ENCODE measurements at regions not wholly inside any gene's neighbourhood (a gene's known extent, or its start where the extent isn't known, plus 50 kb on each side); places are given as distances from the start of the nearest gene placed in this dataset.
"Not testable (repeated sequence)": the region's sequence is repeated elsewhere in the genome, so short reads cannot be mapped to it uniquely, and the experiment has no call there.

DNA sequence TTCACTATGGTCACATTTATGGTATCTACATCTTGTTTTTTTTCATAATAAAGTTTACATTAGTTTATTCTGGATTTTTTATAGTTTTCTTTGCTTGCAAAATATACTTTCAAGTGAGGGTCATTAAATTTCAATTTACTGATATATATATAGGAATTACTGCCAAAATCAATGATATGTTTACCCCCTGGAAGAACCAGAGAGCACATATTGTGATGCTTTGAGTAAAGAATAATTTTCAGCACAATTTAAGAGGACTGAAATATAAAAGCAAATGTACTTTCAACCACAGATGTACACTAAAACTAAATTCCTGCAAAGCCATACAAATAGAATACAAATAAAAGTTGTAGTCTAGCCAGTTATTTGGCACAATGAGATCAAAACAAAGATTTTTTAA lies 242.2 kb upstream of the PCDH18 start:
- ATAC-seq (replicated peaks): no peak
- Mint-ChIP-seq H3K4me1 (no peaks in the 10 kb centered on the region), H3K9me3 (peaks cover 8% of the 10 kb centered on the region), H3K4me3 (no peak overlapping the region), H3K27me3 (no peaks in the 10 kb centered on the region), H3K36me3 (ENCODE audit: low read depth) (no peaks in the 10 kb centered on the region), H3K27ac (no peak overlapping the region)

DNA sequence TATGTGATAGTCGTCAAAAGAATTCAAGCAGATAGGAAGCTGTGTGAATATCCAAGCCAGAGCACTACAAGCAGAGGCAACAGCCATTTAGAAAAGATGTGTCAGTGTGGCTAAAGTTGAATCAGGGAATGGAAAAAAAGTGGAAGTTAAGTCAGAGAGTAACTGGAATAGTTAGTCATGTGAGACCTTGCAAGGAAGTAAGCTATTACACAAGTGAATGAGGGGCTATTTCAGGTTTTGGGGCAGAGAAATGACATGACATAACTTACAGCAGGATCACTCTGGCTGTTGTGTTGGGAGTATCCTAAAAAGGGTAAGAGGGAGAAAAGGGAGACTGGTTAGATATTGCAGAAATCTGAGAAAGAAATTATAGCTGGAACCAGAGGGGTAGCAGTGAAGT lies 236.6 kb upstream of the PCDH18 start:
- H3K4me3 Mint-ChIP-seq: no peak overlapping the region
- no peak overlapping the region for H3K27ac Mint-ChIP-seq
- ATAC-seq (replicated peaks): no peak
- no peaks in the 10 kb centered on the region for H3K4me1 Mint-ChIP-seq
- H3K9me3 Mint-ChIP-seq: peaks cover 10% of the 10 kb centered on the region
- H3K36me3 Mint-ChIP-seq (ENCODE audit: low read depth): no peaks in the 10 kb centered on the region
- no peaks in the 10 kb centered on the region for H3K27me3 Mint-ChIP-seq

DNA sequence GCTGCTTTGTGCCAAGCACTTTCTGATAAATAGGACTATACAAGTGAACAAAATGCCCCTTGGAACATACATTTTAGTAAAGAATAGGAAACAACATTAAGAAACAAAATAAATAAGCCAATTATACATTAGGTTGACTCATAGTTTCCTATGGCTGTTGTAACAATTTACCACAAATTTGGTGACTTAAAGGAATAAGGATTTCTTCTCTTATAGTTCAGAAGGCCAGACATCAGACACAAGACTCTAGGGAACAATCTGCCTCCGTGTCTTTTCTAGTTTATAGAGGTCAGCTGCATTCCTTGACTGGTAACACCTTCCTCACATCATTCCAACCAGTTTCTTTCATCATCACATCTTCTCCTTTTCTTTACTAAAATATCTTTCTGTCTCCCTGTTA lies 235.9 kb upstream of the PCDH18 start:
- Mint-ChIP-seq H3K4me1 (no peaks in the 10 kb centered on the region), H3K9me3 (peaks cover 10% of the 10 kb centered on the region), H3K4me3 (no peak overlapping the region), H3K36me3 (ENCODE audit: low read depth) (no peaks in the 10 kb centered on the region), H3K27me3 (no peaks in the 10 kb centered on the region), H3K27ac (no peak overlapping the region)
- no peak for ATAC-seq (replicated peaks)

DNA sequence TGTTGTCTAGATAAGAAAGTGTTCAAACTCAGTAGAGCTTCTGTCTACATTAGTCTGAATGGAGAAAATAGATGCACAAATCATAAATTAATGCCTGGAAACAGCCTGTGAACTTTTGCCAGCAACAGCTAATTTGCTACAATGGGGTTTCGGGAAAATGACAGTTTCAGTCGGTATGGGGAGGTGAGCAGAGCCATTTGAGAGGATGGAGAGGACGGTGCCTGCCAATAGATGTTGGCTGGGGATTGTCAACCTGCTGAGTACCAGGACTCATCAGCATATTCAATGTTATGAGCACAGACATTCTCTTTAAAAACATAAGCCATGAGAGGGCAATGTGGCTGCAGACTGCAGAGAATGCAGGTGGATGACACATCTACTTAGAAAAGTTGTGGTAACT lies 230.3 kb upstream of the PCDH18 start:
- H3K27me3 Mint-ChIP-seq: no peaks in the 10 kb centered on the region
- H3K36me3 Mint-ChIP-seq (ENCODE audit: low read depth): no peaks in the 10 kb centered on the region
- no peaks in the 10 kb centered on the region for H3K4me1 Mint-ChIP-seq
- no peak overlapping the region for H3K4me3 Mint-ChIP-seq
- peaks cover 4% of the 10 kb centered on the region for H3K9me3 Mint-ChIP-seq
- no peak for ATAC-seq (replicated peaks)
- H3K27ac Mint-ChIP-seq: no peak overlapping the region

DNA sequence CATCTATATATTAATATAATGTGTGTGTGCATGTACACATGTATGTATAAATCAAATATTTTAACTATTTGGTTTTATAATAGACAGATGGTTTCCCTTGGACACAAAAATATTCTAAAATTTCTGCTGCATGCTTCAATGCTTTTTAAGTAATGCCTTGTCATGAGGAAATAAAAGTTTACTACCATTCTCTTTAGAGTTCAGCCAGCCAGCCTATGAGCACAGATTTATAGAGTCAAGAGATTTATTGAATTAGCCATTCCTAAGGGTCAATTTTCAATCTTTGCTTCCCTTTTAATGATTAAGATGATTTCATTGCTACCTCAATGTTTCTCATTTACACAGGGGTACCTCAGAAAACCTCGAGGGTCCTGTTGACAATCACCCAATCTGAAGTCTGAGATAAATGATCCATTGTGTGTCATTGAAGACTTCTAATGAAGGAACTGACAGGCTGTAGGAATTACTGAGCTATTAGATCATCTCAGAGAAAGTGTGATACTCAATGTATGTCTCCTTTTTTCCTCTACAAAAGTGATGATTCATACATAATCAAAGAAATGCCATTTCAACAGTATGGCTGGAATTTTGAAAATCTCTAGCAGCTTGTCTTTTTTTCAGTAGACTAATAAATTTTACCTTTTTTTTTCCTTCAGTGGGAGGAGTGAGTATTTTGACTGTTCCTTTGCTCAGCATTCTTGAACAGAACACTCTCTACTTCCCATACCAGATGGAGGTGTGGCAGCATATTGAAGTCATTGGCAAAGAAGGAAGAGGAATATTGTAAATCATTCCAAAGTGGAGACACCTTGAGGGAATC lies 222.6 kb upstream of the PCDH18 start:
- H3K9me3 Mint-ChIP-seq: peaks cover 22% of the 10 kb centered on the region
- no peak overlapping the region for H3K4me3 Mint-ChIP-seq
- no peaks in the 10 kb centered on the region for H3K4me1 Mint-ChIP-seq
- no peak overlapping the region for H3K27ac Mint-ChIP-seq
- H3K36me3 Mint-ChIP-seq (ENCODE audit: low read depth): no peaks in the 10 kb centered on the region
- no peaks in the 10 kb centered on the region for H3K27me3 Mint-ChIP-seq
- ATAC-seq (replicated peaks): no peak

DNA sequence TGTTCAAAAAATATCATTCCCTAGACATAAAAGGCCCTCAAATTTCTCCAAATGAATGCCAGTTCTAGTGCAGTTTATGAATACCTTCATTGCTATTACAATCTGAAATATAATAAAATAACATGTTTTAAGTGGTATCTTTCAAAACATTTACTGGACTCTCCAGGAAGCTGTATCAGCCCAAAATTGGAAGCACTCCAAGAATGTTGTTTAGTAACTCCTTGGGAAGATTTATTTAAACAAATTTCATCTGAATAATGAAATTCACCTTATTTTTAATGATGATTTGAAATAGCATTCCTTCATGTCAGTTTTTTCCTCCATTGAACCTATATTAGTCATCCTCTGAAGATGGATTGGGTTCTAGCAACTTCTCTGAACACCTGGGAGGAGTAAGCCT lies 217.2 kb upstream of the PCDH18 start:
- no peaks in the 10 kb centered on the region for H3K36me3 Mint-ChIP-seq (ENCODE audit: low read depth)
- no peak for ATAC-seq (replicated peaks)
- H3K27me3 Mint-ChIP-seq: no peaks in the 10 kb centered on the region
- H3K9me3 Mint-ChIP-seq: peaks cover 19% of the 10 kb centered on the region
- no peak overlapping the region for H3K27ac Mint-ChIP-seq
- H3K4me1 Mint-ChIP-seq: no peaks in the 10 kb centered on the region
- no peak overlapping the region for H3K4me3 Mint-ChIP-seq

DNA sequence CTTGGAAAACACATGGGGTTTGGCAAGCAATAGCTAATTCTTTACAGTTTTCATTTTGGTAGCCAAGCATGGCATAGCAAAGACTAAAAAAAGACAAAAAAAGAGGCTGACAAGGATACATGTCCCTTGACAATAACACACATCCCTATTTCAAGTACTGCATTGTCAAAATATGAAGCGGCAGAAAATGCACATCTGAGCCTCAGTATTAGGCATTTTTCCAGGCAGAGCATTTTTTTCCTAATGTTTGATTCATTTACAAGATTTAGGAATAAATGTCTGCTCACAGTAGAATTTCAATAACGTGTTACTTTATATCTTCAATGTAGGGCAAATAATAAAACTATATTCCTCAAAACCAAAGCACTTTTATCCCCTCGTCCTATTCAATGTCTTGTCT lies 216.3 kb upstream of the PCDH18 start:
- Mint-ChIP-seq H3K4me1 (no peaks in the 10 kb centered on the region), H3K27me3 (no peaks in the 10 kb centered on the region), H3K27ac (no peak overlapping the region), H3K4me3 (no peak overlapping the region), H3K9me3 (peaks cover 19% of the 10 kb centered on the region), H3K36me3 (ENCODE audit: low read depth) (no peaks in the 10 kb centered on the region)
- no peak for ATAC-seq (replicated peaks)

DNA sequence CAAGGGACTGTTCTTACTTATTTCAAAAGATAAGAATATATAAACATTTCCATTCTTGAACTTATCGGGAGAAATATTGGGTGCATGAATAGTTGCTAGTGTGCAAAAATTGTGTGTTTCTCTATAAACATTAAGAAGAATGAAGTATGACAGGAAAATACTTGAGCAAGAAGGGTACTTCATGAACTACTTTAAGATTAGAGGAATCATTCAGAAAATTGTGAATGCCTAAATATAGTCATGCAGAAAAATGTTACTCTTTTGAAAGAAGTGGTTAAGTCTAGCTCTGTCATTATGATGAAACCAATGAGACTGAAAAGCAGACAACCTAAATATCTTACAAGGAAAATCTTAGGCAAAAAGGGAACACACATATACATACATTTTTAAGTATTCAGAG lies 207.8 kb upstream of the PCDH18 start:
- no peak for ATAC-seq (replicated peaks)
- Mint-ChIP-seq H3K9me3 (no peaks in the 10 kb centered on the region), H3K27me3 (no peaks in the 10 kb centered on the region), H3K27ac (no peak overlapping the region), H3K36me3 (ENCODE audit: low read depth) (no peaks in the 10 kb centered on the region), H3K4me3 (no peak overlapping the region), H3K4me1 (no peaks in the 10 kb centered on the region)

DNA sequence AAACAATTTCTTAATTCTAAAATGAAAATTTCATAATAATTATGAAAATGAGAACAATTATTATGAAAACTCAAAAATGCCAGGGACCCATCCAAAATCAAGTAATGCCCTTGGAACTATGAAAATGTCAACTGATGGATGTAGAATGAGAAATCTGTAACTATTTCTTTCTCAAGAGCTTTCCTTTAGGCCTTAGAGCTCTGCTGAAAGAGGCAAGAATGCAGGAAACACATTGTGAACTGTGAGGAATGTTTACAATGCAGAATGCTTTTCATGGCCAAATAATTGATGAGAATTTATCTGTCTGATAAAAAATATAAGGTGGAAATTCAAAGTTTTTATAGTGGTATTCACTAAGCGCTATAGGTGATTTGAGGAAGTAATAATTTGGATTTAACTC lies 207.1 kb upstream of the PCDH18 start:
- H3K36me3 Mint-ChIP-seq (ENCODE audit: low read depth): no peaks in the 10 kb centered on the region
- H3K9me3 Mint-ChIP-seq: no peaks in the 10 kb centered on the region
- ATAC-seq (replicated peaks): no peak
- no peak overlapping the region for H3K4me3 Mint-ChIP-seq
- no peaks in the 10 kb centered on the region for H3K27me3 Mint-ChIP-seq
- H3K4me1 Mint-ChIP-seq: no peaks in the 10 kb centered on the region
- no peak overlapping the region for H3K27ac Mint-ChIP-seq

DNA sequence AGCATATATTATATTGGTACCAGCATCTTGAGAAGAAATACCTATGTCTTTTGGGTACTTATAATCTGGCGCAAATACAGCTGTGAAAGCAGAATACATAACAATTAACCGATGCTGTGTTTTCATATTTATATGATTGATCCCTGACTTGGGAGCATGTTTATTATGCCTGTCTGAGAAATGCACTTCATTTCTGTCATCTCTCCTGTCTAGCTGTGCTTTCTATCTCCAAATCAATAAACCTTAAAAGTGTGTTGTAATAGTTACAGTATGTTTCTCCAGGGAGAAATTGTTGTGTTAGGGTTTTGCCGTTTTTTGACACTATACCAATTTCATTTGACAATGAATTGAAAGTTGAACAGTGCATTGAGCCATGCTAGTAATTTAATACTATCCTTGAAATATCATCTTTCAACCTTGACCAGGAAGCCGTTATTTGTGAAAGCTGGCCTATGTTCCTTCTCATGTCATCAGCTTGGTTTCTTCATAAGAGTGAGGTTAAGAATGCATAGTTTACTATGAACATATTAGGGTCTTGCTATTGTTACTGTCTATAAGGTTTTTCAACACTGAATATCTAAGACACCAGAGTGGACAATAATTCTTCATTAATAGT lies 206.2 kb upstream of the PCDH18 start:
- H3K27ac Mint-ChIP-seq: no peak overlapping the region
- no peak for ATAC-seq (replicated peaks)
- no peak overlapping the region for H3K4me3 Mint-ChIP-seq
- no peaks in the 10 kb centered on the region for H3K4me1 Mint-ChIP-seq
- H3K36me3 Mint-ChIP-seq (ENCODE audit: low read depth): no peaks in the 10 kb centered on the region
- H3K9me3 Mint-ChIP-seq: no peaks in the 10 kb centered on the region
- no peaks in the 10 kb centered on the region for H3K27me3 Mint-ChIP-seq

DNA sequence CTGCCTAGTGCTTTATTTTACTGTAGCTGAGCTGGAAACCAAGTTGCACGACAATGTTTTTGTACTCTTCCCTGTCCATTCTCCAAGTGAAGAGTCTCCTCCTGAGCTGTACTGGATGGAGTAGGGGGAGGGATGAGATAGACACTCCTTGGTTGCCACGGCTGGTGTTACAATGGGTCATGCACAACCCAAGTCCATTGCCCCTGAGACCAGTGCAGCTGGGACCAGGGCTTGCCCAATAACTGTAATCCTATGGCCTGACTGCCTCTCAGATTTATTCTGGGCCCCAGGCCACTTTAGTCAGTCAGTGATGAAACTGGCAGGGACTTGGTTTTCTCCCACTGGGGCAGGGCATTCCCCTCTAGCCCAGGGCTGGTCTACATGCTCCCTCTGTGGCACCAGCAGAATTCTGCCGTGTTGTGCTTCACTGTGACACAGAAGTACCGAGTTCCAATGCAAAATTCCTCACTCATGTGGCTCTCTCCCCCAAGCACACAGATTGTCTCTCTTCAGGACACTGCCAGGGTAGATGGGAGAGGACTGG lies 203.3 kb upstream of the PCDH18 start:
- H3K27me3 Mint-ChIP-seq: no peaks in the 10 kb centered on the region
- ATAC-seq (replicated peaks): no peak
- H3K4me3 Mint-ChIP-seq: no peak overlapping the region
- no peaks in the 10 kb centered on the region for H3K36me3 Mint-ChIP-seq (ENCODE audit: low read depth)
- peaks cover 7% of the 10 kb centered on the region for H3K9me3 Mint-ChIP-seq
- no peak overlapping the region for H3K27ac Mint-ChIP-seq
- no peaks in the 10 kb centered on the region for H3K4me1 Mint-ChIP-seq

DNA sequence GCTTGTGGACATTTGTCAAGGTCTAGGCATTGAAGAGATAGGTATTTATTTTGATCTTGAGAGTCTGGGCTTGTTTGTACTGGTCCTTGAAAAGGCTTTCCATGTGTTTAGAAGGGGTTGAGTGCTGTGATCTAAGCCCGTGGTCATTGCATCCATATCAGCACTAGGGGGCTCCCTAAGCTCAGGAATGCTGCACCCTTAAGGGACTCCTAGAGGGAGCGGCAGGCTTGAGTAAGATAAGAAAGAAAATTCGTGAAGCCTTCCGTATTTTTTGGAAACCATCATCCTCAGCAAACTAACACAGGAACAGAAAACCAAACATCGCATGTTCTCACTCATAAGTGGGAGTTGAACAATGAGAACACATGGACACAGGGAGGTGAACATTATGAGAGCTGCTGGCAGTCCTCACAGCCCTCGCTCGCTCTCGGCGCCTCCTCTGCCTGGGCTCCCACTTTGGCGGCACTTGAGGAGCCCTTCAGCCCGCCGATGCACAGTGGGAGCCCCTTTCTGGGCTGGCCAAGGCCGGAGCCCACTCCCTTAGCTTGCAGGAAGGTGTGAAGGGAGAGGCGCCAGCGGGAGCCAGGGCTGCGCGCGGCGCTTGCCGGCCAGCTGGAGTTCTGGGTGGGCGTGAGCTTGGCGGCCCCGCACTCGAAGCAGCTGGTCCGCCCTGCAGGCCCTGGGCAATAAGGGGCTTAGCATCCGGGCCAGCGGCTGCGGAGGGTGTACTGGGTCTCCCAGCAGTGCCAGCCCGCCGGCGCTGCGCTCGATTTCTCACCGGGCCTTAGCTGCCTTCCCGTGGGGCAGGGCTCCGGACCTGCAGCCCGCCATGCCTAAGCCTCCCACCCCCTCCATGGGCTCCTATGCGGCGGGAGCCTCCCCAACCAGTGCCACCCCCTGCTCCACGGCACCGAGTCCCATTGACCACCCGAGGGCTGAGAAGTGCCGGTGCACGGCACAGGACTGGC lies 201.2 kb upstream of the PCDH18 start:
- not testable (repeated sequence) for H3K27me3 Mint-ChIP-seq; H3K4me3 Mint-ChIP-seq; ATAC-seq (replicated peaks); H3K36me3 Mint-ChIP-seq (ENCODE audit: low read depth); H3K27ac Mint-ChIP-seq; H3K4me1 Mint-ChIP-seq; H3K9me3 Mint-ChIP-seq

DNA sequence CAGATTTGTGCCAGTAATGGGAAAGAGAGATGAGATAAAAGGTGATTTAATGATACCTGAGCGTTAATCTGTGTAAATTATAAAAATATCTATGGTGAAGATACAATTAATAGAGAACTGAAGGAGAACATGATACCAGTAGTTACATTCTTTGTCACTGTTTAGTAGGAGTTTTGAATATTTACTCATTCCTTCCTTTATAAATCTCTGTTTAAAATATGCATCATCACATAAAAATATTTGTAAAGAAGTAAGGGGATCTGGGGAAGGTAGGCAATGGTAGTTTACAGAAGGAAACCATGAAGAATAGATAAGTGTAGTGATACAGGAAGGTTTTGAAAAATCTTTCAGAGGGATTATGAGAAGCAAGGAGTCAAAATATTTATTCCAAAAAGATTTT lies 190.6 kb upstream of the PCDH18 start:
- H3K36me3 Mint-ChIP-seq (ENCODE audit: low read depth): no peaks in the 10 kb centered on the region
- no peaks in the 10 kb centered on the region for H3K4me1 Mint-ChIP-seq
- H3K27ac Mint-ChIP-seq: no peak overlapping the region
- ATAC-seq (replicated peaks): no peak
- no peak overlapping the region for H3K4me3 Mint-ChIP-seq
- no peaks in the 10 kb centered on the region for H3K27me3 Mint-ChIP-seq
- H3K9me3 Mint-ChIP-seq: peaks cover 5% of the 10 kb centered on the region

DNA sequence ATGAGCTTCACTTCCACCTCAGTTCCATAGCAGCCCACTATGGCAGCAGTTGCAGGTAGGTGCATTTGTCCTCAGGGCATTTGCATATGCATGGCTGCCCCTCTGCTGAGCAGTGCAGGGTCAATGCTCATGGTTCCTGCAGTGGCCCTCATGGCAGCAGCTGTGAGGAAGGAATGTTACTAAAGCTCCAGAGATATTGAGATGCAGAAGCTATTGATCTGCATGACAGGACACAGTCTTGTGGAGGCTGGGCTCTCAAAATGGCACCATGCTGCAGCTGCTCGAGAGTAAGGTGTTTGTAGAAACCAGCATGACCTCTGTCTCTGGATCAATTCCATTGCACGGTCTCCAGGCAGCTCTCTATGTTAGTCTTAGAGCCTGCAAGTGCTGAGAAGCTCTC lies 179.2 kb upstream of the PCDH18 start:
- ATAC-seq (replicated peaks): no peak
- Mint-ChIP-seq H3K27ac (no peak overlapping the region), H3K9me3 (peaks cover 5% of the 10 kb centered on the region), H3K36me3 (ENCODE audit: low read depth) (no peaks in the 10 kb centered on the region), H3K27me3 (no peaks in the 10 kb centered on the region), H3K4me1 (no peaks in the 10 kb centered on the region), H3K4me3 (no peak overlapping the region)

Measured in activated T-helper 17 cell treated with anti-CD3 and anti-CD28 coated beads, Interleukin-2, amount 50 U/mL, for 72 hours (primary cell).